Esophagus squamous epithelium (tissue), 5 donors: ENCODE measurements at regions not wholly inside any gene's neighbourhood (a gene's known extent, or its start where the extent isn't known, plus 50 kb on each side); places are given as distances from the start of the nearest gene placed in this dataset.
A peak's percentile ranks its signal among the peaks of the same experiment; 100 is the strongest.

ENCODE experiments used
- DNase-seq: peaks from one replicate; lab custom pipeline; 2025; lab: John Stamatoyannopoulos, UW
- H3K27ac ChIP-seq, 4 donors: fragments of 200-600 bp; sonication (generic); one replicate each; pipeline ENCODE4 v1.5.1; 2016 to 2019; ENCODE audit warnings: mild to moderate bottlenecking in 1 of 4
- H3K27me3 ChIP-seq, 4 donors: fragments of 200-600 bp; sonication (generic); 1 replicate in 3 of 4; 2 replicates in 1 of 4; pipeline versions ENCODE4 v1.5.1 to v1.6.0; 2017 to 2021; ENCODE audit warnings: antibody characterized with exemption in 1 of 4
- H3K36me3 ChIP-seq, 3 donors: fragments of 200-600 bp; sonication (generic); one replicate each; pipeline ENCODE4 v1.5.1; 2016 to 2019
- H3K4me1 ChIP-seq, 3 donors: fragments of 200-600 bp; sonication (generic); one replicate each; pipeline ENCODE4 v1.5.1; 2017 to 2019
- H3K4me3 ChIP-seq, 4 donors: fragments of 200-600 bp; sonication (generic); 1 replicate in 3 of 4; 2 replicates in 1 of 4; pipeline ENCODE4 v1.5.1; 2016 to 2019; ENCODE audit warnings: mild to moderate bottlenecking in 2 of 4, moderate library complexity in 1 of 4
- H3K9me3 ChIP-seq, 3 donors: fragments of 200-600 bp; sonication (generic); one replicate each; pipeline ENCODE4 v1.5.1; 2016 to 2019
- CTCF ChIP-seq, 6 experiments: fragments of 450-650 bp in 4 of 6; fragments of 200-600 bp in 2 of 6; sonication (generic) in 2 of 6; IDR thresholded peaks; one replicate each; pipeline ENCODE4 v1.5.1; 2016 to 2019; ENCODE audit warnings: antibody characterized with exemption in 6 of 6, mild to moderate bottlenecking in 4 of 6, moderate library complexity in 4 of 6
- POLR2A ChIP-seq, 4 donors: fragments of 450-650 bp; IDR thresholded peaks; one replicate each; pipeline ENCODE4 v1.6.1; 2017; ENCODE audit warnings: antibody characterized with exemption in 4 of 4, mild to moderate bottlenecking in 4 of 4, moderate library complexity in 3 of 4
- WGBS, 2 donors: methylation state at CpG; one replicate each; pipeline ENCODE4 v1.1.5; 2018; 5-methylcytosine and 5-hydroxymethylcytosine counted together
- intact Hi-C: fragments of 100-400 bp; cut with DNase I; formaldehyde crosslinking; loops from one replicate; pipeline ENCODE4 v1.15.0; 2022
- donor health status: DM: yes; HTN: yes; CAD: no.

GRCh38 chr9:115686069-115686468 is 467.5 kb upstream of the PAPPA start:
- intact Hi-C loops = no loop called here
- 83 to 86% methylated on average over 1 of the region's 1 CpG for WGBS, 2 donors
- Histone ChIP-seq H3K9me3 (no peaks in the 10 kb centered on the region), H3K27me3 (no peaks in the 10 kb centered on the region), H3K36me3 (no peaks in the 10 kb centered on the region), H3K4me3 (no peak overlapping the region), H3K27ac (no peak overlapping the region), H3K4me1 (peaks cover 0 to 6% (median 0%) of the 10 kb centered on the region in 3 donors)
- no peak for TF ChIP-seq CTCF (IDR thresholded peaks at IDR 0.05)
- TF ChIP-seq POLR2A (IDR thresholded peaks at IDR 0.05) = no peak
- DNase-seq = no peak

- Histone ChIP-seq H3K4me1 (peaks cover 0 to 10% (median 9%) of the 10 kb centered on the region in 3 donors), H3K4me3 (no peak overlapping the region), H3K9me3 (no peaks in the 10 kb centered on the region), H3K27me3 (no peaks in the 10 kb centered on the region), H3K36me3 (no peaks in the 10 kb centered on the region), H3K27ac (no peak overlapping the region)
- intact Hi-C loops = no loop called here
- no peak for TF ChIP-seq POLR2A (IDR thresholded peaks at IDR 0.05)
- no peak for TF ChIP-seq CTCF (IDR thresholded peaks at IDR 0.05)
- DNase-seq = no peak
- WGBS, 2 donors = 57 to 60% methylated on average over 3 of the region's 3 CpGs
Measured at GRCh38 chr9:115687356-115687755, 466.2 kb upstream of the PAPPA start.

- Histone ChIP-seq H3K4me1 (peaks cover 0 to 10% (median 9%) of the 10 kb centered on the region in 3 donors), H3K27ac (no peak overlapping the region), H3K4me3 (no peak overlapping the region), H3K9me3 (no peaks in the 10 kb centered on the region), H3K36me3 (no peaks in the 10 kb centered on the region), H3K27me3 (no peaks in the 10 kb centered on the region)
- intact Hi-C loops = no loop called here
- 76 to 83% methylated on average over 1 of the region's 1 CpG for WGBS, 2 donors
- no peak for DNase-seq
- no peak for TF ChIP-seq POLR2A (IDR thresholded peaks at IDR 0.05)
- no peak for TF ChIP-seq CTCF (IDR thresholded peaks at IDR 0.05)
Measured at GRCh38 chr9:115689331-115689730, 464.3 kb upstream of the PAPPA start.

- peak overlapping the region in 3 of 4 donors; percentile 41 to 60 (median 42) for H3K27ac ChIP-seq
Measured at GRCh38 chr9:115690786-115691496, 462.6 kb upstream of the PAPPA start.

More at GRCh38 chr9:115690786-115691496, 462.6 kb upstream of the PAPPA start:
- Histone ChIP-seq H3K27me3 (no peaks in the 10 kb centered on the region), H3K4me3 (no peak overlapping the region), H3K9me3 (no peaks in the 10 kb centered on the region), H3K36me3 (no peaks in the 10 kb centered on the region), H3K4me1 (peaks cover 0 to 10% (median 9%) of the 10 kb centered on the region in 3 donors)
- no peak for TF ChIP-seq CTCF (IDR thresholded peaks at IDR 0.05)
- TF ChIP-seq POLR2A (IDR thresholded peaks at IDR 0.05) = no peak
- DNase-seq = no peak
- 28 to 42% methylated on average over 4 to 5 of the region's 5 CpGs for WGBS, 2 donors
- intact Hi-C loops = no loop called here
